GM12875 (cell line): ENCODE measurements at regions not wholly inside any gene's neighbourhood (a gene's known extent, or its start where the extent isn't known, plus 50 kb on each side); places are given as distances from the start of the nearest gene placed in this dataset.
"Not testable (repeated sequence)": the region's sequence is repeated elsewhere in the genome, so short reads cannot be mapped to it uniquely, and the experiment has no call there.

Experiments
- H3K4me3 ChIP-seq: one replicate; pipeline ENCODE4 v1.5.1; 2011; ENCODE audit warnings: low read depth, low read length, control low read depth
- TF ChIP-seq, protein P1 (sequence below): IDR thresholded peaks from 2 replicates; pipeline ENCODE4 v1.5.1; 2011; ENCODE audit warnings: low read depth, mild to moderate bottlenecking, control low read depth, inconsistent platforms, low read length, moderate library complexity, borderline replicate concordance; ENCODE audit not compliant: insufficient read depth

DNA sequence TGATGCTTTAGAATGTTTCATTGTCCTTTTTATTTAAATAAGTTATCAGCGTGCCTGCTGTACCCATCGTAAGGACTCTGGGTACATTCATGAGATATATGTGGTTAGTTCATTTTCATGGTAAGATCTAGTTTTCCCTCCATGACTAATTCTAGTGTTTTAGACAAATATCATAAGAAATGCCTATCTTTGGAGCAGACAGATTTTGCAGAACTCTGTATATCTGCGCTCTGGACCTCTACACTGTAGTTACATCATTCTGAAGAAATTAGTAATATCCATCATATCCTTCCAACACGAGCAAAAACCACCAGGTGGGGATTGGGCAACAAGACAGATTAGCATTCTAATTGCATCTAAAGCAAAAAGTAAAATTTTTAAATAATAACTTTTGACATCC lies 499.2 kb downstream of the SETD4 start:
- TF ChIP-seq, protein P1, sequence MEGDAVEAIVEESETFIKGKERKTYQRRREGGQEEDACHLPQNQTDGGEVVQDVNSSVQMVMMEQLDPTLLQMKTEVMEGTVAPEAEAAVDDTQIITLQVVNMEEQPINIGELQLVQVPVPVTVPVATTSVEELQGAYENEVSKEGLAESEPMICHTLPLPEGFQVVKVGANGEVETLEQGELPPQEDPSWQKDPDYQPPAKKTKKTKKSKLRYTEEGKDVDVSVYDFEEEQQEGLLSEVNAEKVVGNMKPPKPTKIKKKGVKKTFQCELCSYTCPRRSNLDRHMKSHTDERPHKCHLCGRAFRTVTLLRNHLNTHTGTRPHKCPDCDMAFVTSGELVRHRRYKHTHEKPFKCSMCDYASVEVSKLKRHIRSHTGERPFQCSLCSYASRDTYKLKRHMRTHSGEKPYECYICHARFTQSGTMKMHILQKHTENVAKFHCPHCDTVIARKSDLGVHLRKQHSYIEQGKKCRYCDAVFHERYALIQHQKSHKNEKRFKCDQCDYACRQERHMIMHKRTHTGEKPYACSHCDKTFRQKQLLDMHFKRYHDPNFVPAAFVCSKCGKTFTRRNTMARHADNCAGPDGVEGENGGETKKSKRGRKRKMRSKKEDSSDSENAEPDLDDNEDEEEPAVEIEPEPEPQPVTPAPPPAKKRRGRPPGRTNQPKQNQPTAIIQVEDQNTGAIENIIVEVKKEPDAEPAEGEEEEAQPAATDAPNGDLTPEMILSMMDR, result no peak
- no peak overlapping the region for H3K4me3 ChIP-seq

DNA sequence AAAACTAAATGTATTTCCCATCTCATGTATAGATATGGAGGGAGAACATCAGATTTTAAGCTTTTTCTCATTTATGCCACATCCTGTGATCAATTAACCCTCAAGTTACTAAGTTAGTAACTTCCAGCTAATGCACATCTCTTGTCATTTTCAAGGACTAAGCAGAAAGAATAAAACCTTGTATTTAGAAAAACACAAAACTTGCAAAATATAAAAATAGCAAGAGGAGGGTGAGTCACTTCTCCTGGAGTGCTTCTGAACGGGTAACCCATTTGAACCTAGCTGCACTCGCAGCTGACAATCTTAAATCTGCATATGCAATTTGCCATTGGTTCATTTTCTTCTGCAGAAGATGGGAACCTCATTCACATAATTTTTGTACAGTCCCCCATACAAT lies 500.5 kb downstream of the SETD4 start:
- no peak overlapping the region for H3K4me3 ChIP-seq
- TF ChIP-seq, protein P1, result no peak

DNA sequence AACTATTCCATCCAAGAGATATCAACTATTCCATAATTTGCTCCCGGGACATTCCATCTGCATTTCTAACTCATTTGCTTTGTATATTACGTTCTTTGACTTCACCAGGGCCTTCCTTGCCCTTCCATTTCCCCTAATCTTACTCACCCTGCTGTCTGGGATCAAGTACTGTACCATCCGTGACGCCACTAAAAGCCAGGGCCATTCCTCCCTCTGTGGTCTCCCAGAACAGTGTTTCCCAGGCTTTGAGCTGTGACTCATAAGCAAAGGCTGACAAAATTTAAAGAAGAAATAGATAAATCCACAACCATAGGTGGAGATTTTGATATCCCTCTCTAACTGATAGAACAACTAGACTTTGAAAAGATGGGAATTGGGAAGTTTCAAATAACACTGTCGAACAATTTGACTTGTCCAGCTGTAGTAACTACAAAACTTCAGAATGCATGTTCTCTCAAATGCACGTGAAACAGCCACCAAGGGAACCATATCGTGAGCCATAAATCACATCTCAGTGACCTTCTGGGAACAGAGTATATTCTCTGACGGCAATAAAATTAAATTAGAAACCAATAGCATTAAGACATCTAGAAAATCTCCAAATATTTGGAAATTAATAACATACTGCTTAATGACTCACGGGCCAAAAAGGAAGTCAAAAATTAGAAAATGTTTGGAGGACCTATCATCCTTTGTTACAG lies 501.0 kb downstream of the SETD4 start:
- TF ChIP-seq, protein P1, result no peak
- H3K4me3 ChIP-seq, result no peak overlapping the region

DNA sequence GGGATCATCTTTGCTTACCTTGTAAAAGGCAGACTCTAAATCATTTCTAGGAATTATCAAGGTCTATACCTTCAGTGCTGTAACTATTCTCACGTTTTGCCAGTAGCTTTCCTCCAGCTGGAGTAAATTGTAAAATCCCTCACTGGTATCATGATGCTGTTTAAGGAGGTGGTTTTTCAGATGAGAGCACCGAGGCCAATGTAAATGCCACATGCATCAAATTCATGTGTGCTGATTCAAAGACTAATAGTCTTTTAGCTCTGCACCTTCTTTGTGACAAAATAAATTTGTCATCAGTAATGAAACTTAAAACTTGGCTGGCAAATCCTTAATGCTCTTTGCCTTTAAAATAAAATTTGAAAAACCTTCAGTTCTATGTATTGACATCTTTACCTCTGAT lies 503.8 kb downstream of the SETD4 start:
- no peak overlapping the region for H3K4me3 ChIP-seq
- TF ChIP-seq, protein P1, result no peak

DNA sequence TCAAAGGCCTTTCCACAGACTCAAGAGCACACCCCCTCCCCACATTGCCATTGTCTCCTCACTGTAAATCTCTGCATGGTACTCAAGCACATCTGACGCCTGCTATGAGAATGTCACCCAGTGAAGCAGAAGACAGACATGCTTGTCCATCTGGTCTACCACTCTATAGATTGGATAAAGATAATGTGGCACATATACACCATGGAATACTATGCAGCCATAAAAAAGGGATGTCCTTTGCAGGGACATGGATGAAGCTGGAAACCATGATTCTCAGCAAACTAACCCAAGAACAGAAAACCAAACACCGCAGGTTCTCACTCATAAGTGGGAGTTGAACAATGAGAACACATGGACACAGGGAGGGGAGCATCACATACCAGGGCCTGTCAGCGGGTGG lies 503.4 kb upstream of the RUNX1 start:
- H3K4me3 ChIP-seq, result not testable (repeated sequence)

DNA sequence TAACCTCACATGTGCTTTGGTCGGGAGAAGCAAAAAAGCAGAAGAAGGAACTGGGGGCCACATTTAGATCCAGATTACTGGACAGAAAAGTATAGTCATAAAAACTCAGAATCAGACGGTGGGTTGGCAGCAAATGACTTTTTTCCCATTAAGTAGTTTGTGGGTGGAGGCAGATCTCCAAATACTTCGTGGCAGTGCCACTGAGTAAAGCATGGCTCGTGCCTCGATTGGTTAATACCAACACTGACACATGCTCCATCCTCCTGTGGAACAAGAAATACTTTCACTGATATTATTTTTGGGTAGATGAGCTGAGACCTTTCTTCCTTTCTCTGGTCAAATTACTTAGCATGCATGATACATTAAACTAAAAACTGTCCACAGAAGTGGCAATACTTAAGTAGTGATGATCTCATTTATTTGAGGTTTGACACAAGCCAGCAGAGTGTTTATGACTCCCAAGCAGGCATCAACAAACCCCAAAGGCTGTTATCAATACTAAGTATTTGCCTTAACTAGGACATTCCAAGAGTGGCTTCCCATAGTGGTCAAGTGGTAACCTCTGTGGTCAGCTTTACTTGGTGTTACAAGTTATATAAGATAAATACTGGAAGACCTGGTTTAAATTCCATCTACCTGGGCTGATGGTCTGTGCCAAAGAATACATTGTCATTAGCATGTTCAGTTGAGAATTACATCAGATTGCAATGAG lies 500.0 kb upstream of the RUNX1 start:
- no peak overlapping the region for H3K4me3 ChIP-seq

DNA sequence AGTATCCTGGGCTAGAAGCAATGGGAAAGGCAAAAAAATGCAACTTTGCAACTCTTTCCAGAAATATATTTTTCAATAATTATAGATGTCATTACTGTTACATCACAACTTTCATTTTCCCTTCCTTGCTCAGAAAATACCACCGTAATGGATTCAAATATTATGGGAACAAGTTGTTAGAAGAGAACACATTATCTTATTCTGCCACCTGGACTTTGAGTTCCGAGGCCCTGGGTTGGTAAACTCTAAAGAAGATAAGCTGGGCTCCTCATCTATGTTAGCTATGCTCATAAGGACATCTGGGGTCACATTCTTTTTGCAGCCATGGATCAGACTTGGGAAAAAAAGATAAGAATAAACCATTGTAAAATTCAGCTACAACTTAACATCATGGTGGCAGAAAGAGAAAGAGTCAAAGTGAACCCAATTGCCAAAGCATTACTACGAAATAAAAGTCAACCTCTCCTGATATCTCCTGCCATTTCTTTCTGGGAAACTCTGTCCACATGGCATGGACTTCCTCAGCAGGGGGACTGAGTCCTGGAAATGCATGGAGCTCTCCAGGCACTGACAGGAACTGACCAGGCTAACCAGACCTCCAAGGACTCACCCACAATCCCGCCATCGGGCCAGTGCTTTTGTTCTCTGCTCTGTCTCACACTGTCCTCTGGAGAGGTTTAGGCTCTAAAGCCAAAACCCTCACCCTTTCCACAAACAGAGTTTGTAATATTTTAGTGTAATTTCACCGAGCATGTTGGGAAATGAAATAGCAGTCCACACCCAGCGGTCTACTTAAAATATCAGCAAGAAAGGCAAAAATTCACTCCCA lies 499.1 kb upstream of the RUNX1 start:
- TF ChIP-seq, protein P1, result no peak

More for the DNA sequence above, 500.0 kb upstream of the RUNX1 start:
- TF ChIP-seq, protein P1, result no peak

More for the DNA sequence above, 499.1 kb upstream of the RUNX1 start:
- no peak overlapping the region for H3K4me3 ChIP-seq
